MCF 10A (cell line): ENCODE measurements at regions not wholly inside any gene's neighbourhood (a gene's known extent, or its start where the extent isn't known, plus 50 kb on each side); places are given as distances from the start of the nearest gene placed in this dataset.

Source experiments
- BruUV-seq: library from RNA; stranded (reverse); fragments of 400-500 nt; replicated peaks from 2 replicates; lab custom pipeline; 2021; lab: Mats Ljungman, UMichigan
- CTCF ChIA-PET: fragments of 300-600 bp; sonication (Branson Sonifier 250); formaldehyde crosslinking; extraction: SDS; loops from one replicate; lab custom pipeline; 2021; ENCODE audit warnings: antibody characterized with exemption, inconsistent platforms; lab: Yijun Ruan, JAX
- POLR2A ChIA-PET: fragments of 300-600, 350-650 bp; sonication (Branson Sonifier 250); formaldehyde crosslinking; extraction: SDS; loops from one replicate; lab custom pipeline; 2020; ENCODE audit warnings: antibody characterized with exemption, inconsistent platforms; lab: Yijun Ruan, JAX
- DNase-seq: peaks from one replicate; pipeline ENCODE4 v3.0.0-alpha.2; 2018; ENCODE audit not compliant: unreplicated experiment
- H3K27ac Mint-ChIP-seq: one replicate; pipeline ENCODE4 v1.8.0; 2022; ENCODE audit warnings: mild to moderate bottlenecking, low read depth, mixed read lengths; ENCODE audit not compliant: unreplicated experiment
- H3K27me3 Mint-ChIP-seq: one replicate; pipeline ENCODE4 v1.8.0; 2022; ENCODE audit warnings: mixed read lengths; ENCODE audit not compliant: insufficient read depth, unreplicated experiment
- H3K36me3 Mint-ChIP-seq: one replicate; pipeline ENCODE4 v1.8.0; 2022; ENCODE audit warnings: mild to moderate bottlenecking, moderate library complexity, mixed read lengths; ENCODE audit not compliant: insufficient read depth, unreplicated experiment
- H3K4me1 Mint-ChIP-seq: one replicate; pipeline ENCODE4 v1.8.0; 2022; ENCODE audit warnings: mixed read lengths; ENCODE audit not compliant: insufficient read depth, unreplicated experiment
- H3K4me3 Mint-ChIP-seq: one replicate; pipeline ENCODE4 v1.8.0; 2022; ENCODE audit warnings: mild to moderate bottlenecking, moderate library complexity, mixed read lengths; ENCODE audit not compliant: unreplicated experiment
- H3K9me3 Mint-ChIP-seq: one replicate; pipeline ENCODE4 v1.8.0; 2022; ENCODE audit warnings: mixed read lengths; ENCODE audit not compliant: unreplicated experiment
- intact Hi-C: fragments of 100-400 bp; cut with micrococcal nuclease; formaldehyde crosslinking; loops from 2 replicates; pipeline ENCODE4 v1.14.1; 2022
- TF ChIP-seq, protein P1 (sequence below): fragments of 200-600 bp; IDR thresholded peaks from one replicate; pipeline ENCODE4 v1.8.0; 2022; ENCODE audit warnings: antibody characterized with exemption, mild to moderate bottlenecking; ENCODE audit not compliant: unreplicated experiment

DNA sequence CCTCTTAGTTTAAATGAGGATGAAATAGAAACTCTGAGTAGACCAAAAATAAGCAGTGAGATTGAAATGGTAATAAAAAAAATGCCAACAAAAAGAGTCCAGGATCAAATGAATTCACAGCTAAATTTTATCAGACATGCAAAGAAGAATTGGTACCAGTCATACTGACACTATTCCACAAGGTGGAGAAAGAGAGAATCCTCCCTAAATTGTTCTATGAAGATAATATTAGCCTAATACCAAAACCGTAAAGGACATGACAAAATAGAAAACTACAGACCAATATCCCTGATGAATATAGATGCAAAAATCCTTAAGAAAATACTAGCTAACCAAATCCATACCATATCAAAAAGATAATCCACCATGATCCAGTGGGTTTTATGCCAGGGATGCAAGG, 169.8 kb upstream of the CHORDC1 start:
- intact Hi-C loops, result no loop called here
- no peak for DNase-seq
- no peak overlapping the region for H3K27ac Mint-ChIP-seq
- H3K27me3 Mint-ChIP-seq, result no peaks in the 10 kb centered on the region
- no peaks in the 10 kb centered on the region for H3K4me1 Mint-ChIP-seq
- H3K4me3 Mint-ChIP-seq, result no peak overlapping the region
- H3K36me3 Mint-ChIP-seq, result no peaks in the 10 kb centered on the region
- ChIA-PET POLR2A (no interaction called here), CTCF (no interaction called here)
- no peaks in the 10 kb centered on the region for H3K9me3 Mint-ChIP-seq
- BruUV-seq, result no TSS peak
- TF ChIP-seq, protein P1, sequence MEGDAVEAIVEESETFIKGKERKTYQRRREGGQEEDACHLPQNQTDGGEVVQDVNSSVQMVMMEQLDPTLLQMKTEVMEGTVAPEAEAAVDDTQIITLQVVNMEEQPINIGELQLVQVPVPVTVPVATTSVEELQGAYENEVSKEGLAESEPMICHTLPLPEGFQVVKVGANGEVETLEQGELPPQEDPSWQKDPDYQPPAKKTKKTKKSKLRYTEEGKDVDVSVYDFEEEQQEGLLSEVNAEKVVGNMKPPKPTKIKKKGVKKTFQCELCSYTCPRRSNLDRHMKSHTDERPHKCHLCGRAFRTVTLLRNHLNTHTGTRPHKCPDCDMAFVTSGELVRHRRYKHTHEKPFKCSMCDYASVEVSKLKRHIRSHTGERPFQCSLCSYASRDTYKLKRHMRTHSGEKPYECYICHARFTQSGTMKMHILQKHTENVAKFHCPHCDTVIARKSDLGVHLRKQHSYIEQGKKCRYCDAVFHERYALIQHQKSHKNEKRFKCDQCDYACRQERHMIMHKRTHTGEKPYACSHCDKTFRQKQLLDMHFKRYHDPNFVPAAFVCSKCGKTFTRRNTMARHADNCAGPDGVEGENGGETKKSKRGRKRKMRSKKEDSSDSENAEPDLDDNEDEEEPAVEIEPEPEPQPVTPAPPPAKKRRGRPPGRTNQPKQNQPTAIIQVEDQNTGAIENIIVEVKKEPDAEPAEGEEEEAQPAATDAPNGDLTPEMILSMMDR, result no peak

DNA sequence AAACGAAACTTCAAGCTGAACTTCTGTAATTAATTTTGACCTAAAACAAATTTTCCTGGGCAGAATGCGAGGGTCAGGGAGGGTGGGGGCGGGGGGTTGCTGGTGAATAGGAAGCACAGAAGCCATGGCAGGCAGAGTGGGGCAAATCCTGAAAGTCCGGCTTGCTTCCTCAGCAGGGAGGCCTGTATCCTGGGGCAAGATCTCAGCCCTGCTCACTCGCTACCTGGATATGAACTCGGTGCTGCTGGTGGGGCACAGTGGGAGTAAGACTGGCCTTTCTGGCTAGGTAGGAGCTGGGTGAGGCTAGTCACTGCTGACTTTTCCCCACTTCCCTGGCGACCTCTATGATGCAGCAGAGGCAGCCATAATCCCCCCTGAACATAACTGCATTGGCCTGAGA, 168.9 kb upstream of the CHORDC1 start:
- ChIA-PET CTCF (no interaction called here), POLR2A (no interaction called here)
- Mint-ChIP-seq H3K9me3 (no peaks in the 10 kb centered on the region), H3K36me3 (no peaks in the 10 kb centered on the region), H3K4me3 (no peak overlapping the region), H3K4me1 (no peaks in the 10 kb centered on the region), H3K27me3 (no peaks in the 10 kb centered on the region), H3K27ac (no peak overlapping the region)
- TF ChIP-seq, protein P1, result no peak
- DNase-seq, result no peak
- intact Hi-C loops, result no loop called here
- BruUV-seq, result no TSS peak

GRCh38 chr11:90380206-90380605, 157.4 kb upstream of the CHORDC1 start:
- Mint-ChIP-seq H3K9me3 (no peaks in the 10 kb centered on the region), H3K36me3 (no peaks in the 10 kb centered on the region), H3K27ac (no peak overlapping the region), H3K27me3 (no peaks in the 10 kb centered on the region), H3K4me1 (no peaks in the 10 kb centered on the region), H3K4me3 (no peak overlapping the region)
- intact Hi-C loops, result no loop called here
- DNase-seq, result no peak
- ChIA-PET POLR2A (no interaction called here), CTCF (no interaction called here)
- BruUV-seq, result no TSS peak
- TF ChIP-seq, protein P1, result no peak

GRCh38 chr11:90373971-90374370, 151.1 kb upstream of the CHORDC1 start:
- ChIA-PET CTCF (no interaction called here), POLR2A (no interaction called here)
- H3K27ac Mint-ChIP-seq, result no peak overlapping the region
- H3K9me3 Mint-ChIP-seq, result no peaks in the 10 kb centered on the region
- no peaks in the 10 kb centered on the region for H3K27me3 Mint-ChIP-seq
- no peak overlapping the region for H3K4me3 Mint-ChIP-seq
- no peaks in the 10 kb centered on the region for H3K4me1 Mint-ChIP-seq
- intact Hi-C loops, result loop anchor here (10.0 kb wide), 1 partner anchor 51 kb away; no protein-coding TSS in a partner anchor
- no peak for DNase-seq
- TF ChIP-seq, protein P1, result no peak
- no peaks in the 10 kb centered on the region for H3K36me3 Mint-ChIP-seq
- no TSS peak for BruUV-seq
